ENCODE measurements at regions not wholly inside any gene's neighbourhood (a gene's known extent, or its start where the extent isn't known, plus 50 kb on each side); places are given as distances from the start of the nearest gene placed in this dataset.

- peak overlapping the region; percentile 62 for H3K4me2 ChIP-seq (ENCODE audit: low read length)
- H3K4me3 ChIP-seq (ENCODE audit: insufficient read depth, low read depth, low read length): no peak overlapping the region
- Mint-ChIP-seq H3K36me3 (ENCODE audit: low read depth, unreplicated experiment) (no peaks in the 10 kb centered on the region), H3K4me3 (ENCODE audit: unreplicated experiment) (no peak overlapping the region), H3K27ac (ENCODE audit: unreplicated experiment) (no peak overlapping the region), H3K9me3 (ENCODE audit: unreplicated experiment) (peaks cover 5% of the 10 kb centered on the region), H3K27me3 (ENCODE audit: low read depth, unreplicated experiment) (peaks cover 13% of the 10 kb centered on the region), H3K4me1 (ENCODE audit: low read depth, unreplicated experiment) (peaks cover 5% of the 10 kb centered on the region)
- no peaks in the 10 kb centered on the region for H4K20me1 ChIP-seq (ENCODE audit: insufficient read depth, low read length)
- FAIRE-seq (no peak), DNase-seq (ENCODE audit: low read depth) (peak; percentile 32)
- peaks cover 4% of the 10 kb centered on the region for H3K4me1 ChIP-seq (ENCODE audit: insufficient read depth, low read length)
- H3K9me3 ChIP-seq (ENCODE audit: insufficient read depth, low read depth, low read length): no peaks in the 10 kb centered on the region
- H2AFZ ChIP-seq (ENCODE audit: low read depth, low read length): peak overlapping the region; percentile 50
- H3K27ac ChIP-seq (ENCODE audit: low read depth, low read length): no peak overlapping the region
- H3K9ac ChIP-seq (ENCODE audit: low read length): peak overlapping the region; percentile 39
- H3K79me2 ChIP-seq (ENCODE audit: insufficient read depth, low read length): no peaks in the 10 kb centered on the region
- no peaks in the 10 kb centered on the region for H3K36me3 ChIP-seq (ENCODE audit: insufficient read depth, low read length)
- peaks cover 3% of the 10 kb centered on the region for H3K27me3 ChIP-seq (ENCODE audit: insufficient read depth, low read length)
- no peak for TF ChIP-seq EZH2 (IDR thresholded peaks at IDR 0.05; ENCODE audit: insufficient read depth, low read length)
- TF ChIP-seq CTCF (IDR thresholded peaks at IDR 0.05; ENCODE audit: insufficient read depth, low read depth, low read length): no peak
These were observed 131.8 kb upstream of the EEA1 start for GRCh38 chr12:93060666-93061472.

- Histone ChIP-seq H3K4me1 (ENCODE audit: insufficient read depth, low read length) (peaks cover 4% of the 10 kb centered on the region), H3K4me3 (ENCODE audit: insufficient read depth, low read depth, low read length) (no peak overlapping the region), H3K79me2 (ENCODE audit: insufficient read depth, low read length) (no peaks in the 10 kb centered on the region), H3K9me3 (ENCODE audit: insufficient read depth, low read depth, low read length) (no peaks in the 10 kb centered on the region), H3K4me2 (ENCODE audit: low read length) (peak overlapping the region; percentile 62), H3K27me3 (ENCODE audit: insufficient read depth, low read length) (peaks cover 3% of the 10 kb centered on the region), H4K20me1 (ENCODE audit: insufficient read depth, low read length) (no peaks in the 10 kb centered on the region), H3K9ac (ENCODE audit: low read length) (no peak overlapping the region), H3K27ac (ENCODE audit: low read depth, low read length) (no peak overlapping the region), H2AFZ (ENCODE audit: low read depth, low read length) (no peak overlapping the region), H3K36me3 (ENCODE audit: insufficient read depth, low read length) (no peaks in the 10 kb centered on the region)
- Mint-ChIP-seq H3K9me3 (ENCODE audit: unreplicated experiment) (peaks cover 5% of the 10 kb centered on the region), H3K4me3 (ENCODE audit: unreplicated experiment) (no peak overlapping the region), H3K27ac (ENCODE audit: unreplicated experiment) (no peak overlapping the region), H3K36me3 (ENCODE audit: low read depth, unreplicated experiment) (no peaks in the 10 kb centered on the region), H3K27me3 (ENCODE audit: low read depth, unreplicated experiment) (peaks cover 13% of the 10 kb centered on the region), H3K4me1 (ENCODE audit: low read depth, unreplicated experiment) (peaks cover 5% of the 10 kb centered on the region)
- DNase-seq (ENCODE audit: low read depth): no peak
- FAIRE-seq: no peak
- TF ChIP-seq EZH2 (IDR thresholded peaks at IDR 0.05; ENCODE audit: insufficient read depth, low read length): no peak
- TF ChIP-seq CTCF (IDR thresholded peaks at IDR 0.05; ENCODE audit: insufficient read depth, low read depth, low read length): no peak
These were observed 132.7 kb upstream of the EEA1 start for GRCh38 chr12:93061473-93062419.

All from astrocyte (in vitro differentiated cells and primary cell).